Ectodermal cell (in vitro differentiated cells): ENCODE measurements at regions not wholly inside any gene's neighbourhood (a gene's known extent, or its start where the extent isn't known, plus 50 kb on each side); places are given as distances from the start of the nearest gene placed in this dataset.

Source experiments
- H3K27ac ChIP-seq: 2 replicates; pipeline ENCODE4 v1.7.0; 2013; ENCODE audit warnings: mild to moderate bottlenecking, low read depth, low read length; ENCODE audit not compliant: insufficient read depth, poor library complexity, severe bottlenecking
- H3K27me3 ChIP-seq: 2 replicates; pipeline ENCODE4 v1.7.0; 2013; ENCODE audit warnings: mild to moderate bottlenecking, low read length; ENCODE audit not compliant: insufficient read depth, control insufficient read depth, poor library complexity, severe bottlenecking
- H3K36me3 ChIP-seq: one replicate; pipeline ENCODE4 v1.7.0; 2013; ENCODE audit warnings: low read length; ENCODE audit not compliant: control insufficient read depth, insufficient read depth
- H3K4me1 ChIP-seq: one replicate; pipeline ENCODE4 v1.7.0; 2013; ENCODE audit warnings: low read length; ENCODE audit not compliant: control insufficient read depth, insufficient read depth
- H3K4me3 ChIP-seq: 2 replicates; pipeline ENCODE4 v1.7.0; 2013; ENCODE audit warnings: low read depth, low read length, control low read depth; ENCODE audit not compliant: insufficient read depth
- H3K9me3 ChIP-seq: 2 replicates; pipeline ENCODE4 v1.7.0; 2013; ENCODE audit warnings: mild to moderate bottlenecking, low read length, moderate library complexity; ENCODE audit not compliant: control insufficient read depth
- WGBS, 2 experiments: methylation state at CpG; one replicate each; pipeline ENCODE4 v1.1.7; 2013; ENCODE audit warnings: missing lambda C conversion rate in 2 of 2; 5-methylcytosine and 5-hydroxymethylcytosine counted together

GRCh38 chr9:7303907-7304626 is 495.5 kb downstream of the DMAC1 start:
- no peak overlapping the region for H3K27ac ChIP-seq
- peaks cover 2% of the 10 kb centered on the region for H3K9me3 ChIP-seq
- no peak overlapping the region for H3K4me3 ChIP-seq
- H3K4me1 ChIP-seq, result no peaks in the 10 kb centered on the region
- H3K36me3 ChIP-seq, result no peaks in the 10 kb centered on the region
- H3K27me3 ChIP-seq, result no peaks in the 10 kb centered on the region
- 88 to 90% methylated on average over 10 of the region's 10 CpGs for WGBS, 2 experiments

GRCh38 chr9:7300484-7300883 is 499.1 kb downstream of the DMAC1 start:
- H3K27me3 ChIP-seq, result no peaks in the 10 kb centered on the region
- 85 to 95% methylated on average over 3 of the region's 3 CpGs for WGBS, 2 experiments

GRCh38 chr9:7298123-7298522 is 501.5 kb downstream of the DMAC1 start:
- no peaks in the 10 kb centered on the region for H3K27me3 ChIP-seq
- H3K4me3 ChIP-seq, result no peak overlapping the region
- H3K9me3 ChIP-seq, result no peaks in the 10 kb centered on the region
- WGBS, 2 experiments, result 93% methylated on average over 3 of the region's 3 CpGs
- no peak overlapping the region for H3K27ac ChIP-seq
- H3K36me3 ChIP-seq, result no peaks in the 10 kb centered on the region
- no peaks in the 10 kb centered on the region for H3K4me1 ChIP-seq

More at GRCh38 chr9:7300484-7300883, 499.1 kb downstream of the DMAC1 start:
- H3K4me3 ChIP-seq, result no peak overlapping the region
- no peaks in the 10 kb centered on the region for H3K9me3 ChIP-seq
- no peaks in the 10 kb centered on the region for H3K4me1 ChIP-seq
- no peaks in the 10 kb centered on the region for H3K36me3 ChIP-seq
- no peak overlapping the region for H3K27ac ChIP-seq

- H3K9me3 ChIP-seq, result no peaks in the 10 kb centered on the region
- 90 to 100% methylated on average over 1 of the region's 1 CpG for WGBS, 2 experiments
- H3K27ac ChIP-seq, result no peak overlapping the region
- H3K36me3 ChIP-seq, result no peaks in the 10 kb centered on the region
- H3K4me1 ChIP-seq, result no peaks in the 10 kb centered on the region
- H3K27me3 ChIP-seq, result no peaks in the 10 kb centered on the region
- no peak overlapping the region for H3K4me3 ChIP-seq
Observed at GRCh38 chr9:7297521-7297920, 502.1 kb downstream of the DMAC1 start.

GRCh38 chr9:7293091-7293490 is 506.5 kb downstream of the DMAC1 start:
- WGBS, 2 experiments, result 100% methylated on average over 1 of the region's 1 CpG; no CpG with 5 or more reads in 1 of the 2 experiments
- Histone ChIP-seq H3K36me3 (no peaks in the 10 kb centered on the region), H3K4me1 (no peaks in the 10 kb centered on the region), H3K27ac (no peak overlapping the region), H3K27me3 (no peaks in the 10 kb centered on the region), H3K9me3 (no peaks in the 10 kb centered on the region), H3K4me3 (no peak overlapping the region)

- WGBS, 2 experiments, result 87 to 96% methylated on average over 1 of the region's 1 CpG
- no peaks in the 10 kb centered on the region for H3K4me1 ChIP-seq
- H3K36me3 ChIP-seq, result no peaks in the 10 kb centered on the region
- H3K27ac ChIP-seq, result no peak overlapping the region
- H3K27me3 ChIP-seq, result no peaks in the 10 kb centered on the region
- H3K4me3 ChIP-seq, result no peak overlapping the region
- no peaks in the 10 kb centered on the region for H3K9me3 ChIP-seq
Observed at GRCh38 chr9:7289773-7290172, 509.8 kb downstream of the DMAC1 start.

GRCh38 chr9:7287986-7288385 is 511.6 kb downstream of the DMAC1 start:
- no peaks in the 10 kb centered on the region for H3K9me3 ChIP-seq
- H3K4me3 ChIP-seq, result no peak overlapping the region
- no peak overlapping the region for H3K27ac ChIP-seq
- H3K27me3 ChIP-seq, result no peaks in the 10 kb centered on the region
- no peaks in the 10 kb centered on the region for H3K36me3 ChIP-seq
- no peaks in the 10 kb centered on the region for H3K4me1 ChIP-seq

- Histone ChIP-seq H3K36me3 (no peaks in the 10 kb centered on the region), H3K27me3 (no peaks in the 10 kb centered on the region), H3K27ac (no peak overlapping the region), H3K4me3 (no peak overlapping the region), H3K4me1 (no peaks in the 10 kb centered on the region), H3K9me3 (no peaks in the 10 kb centered on the region)
- WGBS, 2 experiments, result 72 to 83% methylated on average over 4 of the region's 4 CpGs
Observed at GRCh38 chr9:7287065-7287464, 512.5 kb downstream of the DMAC1 start.

- no peaks in the 10 kb centered on the region for H3K36me3 ChIP-seq
- no peak overlapping the region for H3K4me3 ChIP-seq
- H3K4me1 ChIP-seq, result no peaks in the 10 kb centered on the region
- 50 to 69% methylated on average over 1 of the region's 2 CpGs for WGBS, 2 experiments
- no peaks in the 10 kb centered on the region for H3K27me3 ChIP-seq
- no peak overlapping the region for H3K27ac ChIP-seq
- H3K9me3 ChIP-seq, result no peaks in the 10 kb centered on the region
Observed at GRCh38 chr9:7286101-7286500, 513.5 kb downstream of the DMAC1 start.

GRCh38 chr9:7285199-7285598 is 514.4 kb downstream of the DMAC1 start:
- Histone ChIP-seq H3K9me3 (no peaks in the 10 kb centered on the region), H3K27ac (no peak overlapping the region)
- 79 to 83% methylated on average over 5 of the region's 5 CpGs for WGBS, 2 experiments

GRCh38 chr9:7284517-7284916 is 515.1 kb downstream of the DMAC1 start:
- Histone ChIP-seq H3K36me3 (no peaks in the 10 kb centered on the region), H3K9me3 (no peaks in the 10 kb centered on the region), H3K4me3 (no peak overlapping the region), H3K27me3 (no peaks in the 10 kb centered on the region), H3K27ac (no peak overlapping the region), H3K4me1 (no peaks in the 10 kb centered on the region)
- WGBS, 2 experiments, result 5 to 8% methylated on average over 2 of the region's 2 CpGs

More at GRCh38 chr9:7285199-7285598, 514.4 kb downstream of the DMAC1 start:
- H3K27me3 ChIP-seq, result no peaks in the 10 kb centered on the region
- H3K36me3 ChIP-seq, result no peaks in the 10 kb centered on the region
- H3K4me3 ChIP-seq, result no peak overlapping the region
- no peaks in the 10 kb centered on the region for H3K4me1 ChIP-seq
